Hematopoietic multipotent progenitor cell treated with erythropoietin and hydrocortisone succinate and interleukin-3 and kit ligand, for 15 days (in vitro differentiated cells): ENCODE measurements at regions not wholly inside any gene's neighbourhood (a gene's known extent, or its start where the extent isn't known, plus 50 kb on each side); places are given as distances from the start of the nearest gene placed in this dataset.

ENCODE experiments used
- DNase-seq: peaks from one replicate; pipeline ENCODE4 v3.0.0-alpha.2; 2015; ENCODE audit warnings: low spot score

DNA sequence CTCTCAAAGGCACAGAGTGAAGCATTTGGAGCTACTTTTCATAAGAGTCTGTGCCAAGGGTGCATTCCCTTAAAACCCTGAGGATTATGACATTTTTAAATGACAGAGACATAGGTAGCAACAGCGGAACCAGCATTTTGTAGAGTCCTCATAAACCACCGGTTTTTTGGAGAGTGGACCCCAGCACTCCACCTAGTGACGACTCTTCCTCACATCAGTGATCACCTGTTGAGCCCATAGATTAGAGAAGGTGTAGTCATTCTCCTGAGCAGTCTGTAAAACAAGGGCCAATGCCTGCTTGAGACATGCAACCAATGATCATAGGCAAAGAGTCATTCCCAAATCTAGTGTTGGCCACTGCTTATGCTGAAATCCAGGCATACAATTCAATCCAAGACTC, 399.1 kb downstream of the GXYLT1 start:
- DNase-seq: no peak

DNA sequence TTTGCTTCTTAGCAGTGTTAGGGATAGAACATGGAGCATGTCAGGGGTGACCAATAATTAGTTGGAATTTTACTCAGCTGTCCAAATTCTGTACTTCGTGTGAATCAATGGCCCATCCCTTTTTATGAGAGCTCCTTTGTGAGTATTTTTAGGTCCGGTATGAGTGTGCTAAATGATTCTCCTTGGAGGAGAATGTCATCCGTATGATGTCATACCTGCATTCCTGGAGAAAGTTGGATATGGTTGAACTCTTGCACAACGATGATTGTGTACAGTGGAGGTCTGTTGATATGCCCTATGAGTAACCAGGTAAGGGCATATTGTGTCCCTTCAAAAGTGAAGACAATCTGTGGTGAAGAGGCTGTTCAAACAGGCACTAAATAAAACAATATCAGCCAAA, 400.8 kb downstream of the GXYLT1 start:
- DNase-seq: no peak

DNA sequence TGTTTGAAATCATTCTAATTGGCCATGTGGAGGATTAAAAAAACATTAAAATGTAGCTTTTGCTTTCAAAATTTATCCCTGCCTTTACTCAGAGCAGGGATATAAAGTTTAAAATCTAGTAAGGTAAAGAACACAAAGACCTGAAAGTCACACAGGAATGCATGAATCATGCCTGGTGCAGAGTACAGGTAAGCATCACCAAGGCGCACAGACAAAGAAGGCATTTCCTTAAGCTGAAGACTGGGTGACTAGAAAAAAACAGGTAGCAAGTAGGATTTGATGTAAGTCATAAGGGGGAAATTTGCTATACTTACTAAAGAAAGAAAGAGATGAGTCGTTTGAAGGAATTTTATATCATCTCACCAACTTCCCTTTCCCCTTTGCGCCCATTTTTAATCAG, 405.6 kb downstream of the GXYLT1 start:
- no peak for DNase-seq

DNA sequence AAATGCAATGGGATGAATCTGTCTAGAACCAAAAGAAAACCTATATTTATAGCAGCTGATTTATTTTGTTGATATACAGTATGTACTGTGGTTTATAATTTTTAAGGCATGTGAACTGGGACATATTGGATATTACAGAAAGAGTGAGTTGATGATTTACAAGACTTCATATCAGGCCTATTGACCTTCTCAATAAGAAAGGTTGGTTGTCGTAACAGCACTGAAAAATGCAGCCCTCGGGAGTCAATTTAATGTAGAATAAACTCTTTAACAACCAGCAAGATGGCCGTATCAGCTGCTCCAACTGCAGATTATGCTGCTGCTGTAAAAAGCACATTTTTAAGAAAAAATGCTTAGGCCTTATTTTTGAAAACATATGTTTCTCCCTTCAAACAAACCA, 407.3 kb downstream of the GXYLT1 start:
- DNase-seq: no peak

DNA sequence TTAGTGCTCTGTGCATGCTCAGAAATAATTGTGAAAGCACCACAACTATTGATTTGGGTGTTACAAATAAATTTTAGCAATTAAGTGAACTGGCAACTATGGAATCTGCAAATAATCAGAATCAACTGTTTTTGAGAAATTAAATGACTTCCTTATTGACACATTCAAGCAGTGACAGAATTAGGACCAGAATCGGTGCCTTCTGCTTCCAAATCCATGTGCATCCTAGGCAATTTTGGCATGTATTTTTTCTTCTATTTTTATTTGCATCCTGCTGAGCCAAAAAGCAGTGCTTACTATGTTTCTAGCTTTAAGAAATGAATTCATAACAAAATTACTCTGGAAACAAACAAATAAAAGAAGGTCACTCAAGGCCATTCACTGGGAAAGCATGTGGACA, 408.2 kb downstream of the GXYLT1 start:
- no peak for DNase-seq

- DNase-seq: no peak
Measured at GRCh38 chr12:41731691-41732090, 413.0 kb downstream of the GXYLT1 start.

DNA sequence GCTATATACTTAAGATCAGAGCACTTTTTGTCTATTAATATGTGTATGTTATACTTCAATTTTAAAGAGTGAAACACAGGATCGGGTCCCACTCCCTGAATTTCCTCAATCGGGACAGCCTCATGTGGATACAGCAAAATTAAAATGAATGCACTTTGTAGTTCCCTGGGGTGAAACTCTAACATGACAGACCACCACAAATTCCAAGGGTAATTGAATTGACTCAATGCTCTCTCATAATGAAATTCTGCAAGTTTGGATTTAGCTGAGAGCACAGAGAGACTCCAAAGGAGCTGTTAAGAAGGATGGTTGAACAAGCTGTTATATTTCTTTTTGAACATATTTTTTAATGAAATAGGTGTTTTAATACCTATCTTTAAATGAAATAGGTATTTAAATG, 413.6 kb downstream of the GXYLT1 start:
- DNase-seq: no peak

- DNase-seq: no peak
Measured at GRCh38 chr12:41724216-41724615, 420.5 kb downstream of the GXYLT1 start.

DNA sequence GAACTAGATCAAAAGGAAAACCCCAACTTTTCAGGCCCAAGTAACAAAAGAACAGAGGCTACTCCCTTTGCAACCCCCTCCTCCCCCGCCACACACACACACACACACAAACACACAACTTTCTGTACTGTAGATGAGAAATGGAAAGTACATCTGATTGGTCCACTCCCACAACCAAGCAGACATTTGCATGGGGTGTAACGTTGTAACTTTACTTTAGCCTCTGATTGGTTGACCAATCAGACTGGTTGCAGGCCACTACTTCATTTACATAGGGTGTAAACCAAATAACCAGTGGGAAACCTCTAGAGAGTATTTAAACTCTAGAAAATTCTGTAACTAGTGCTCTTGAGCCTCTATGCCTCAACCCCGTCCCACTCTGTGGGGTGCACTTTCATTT, 425.5 kb downstream of the GXYLT1 start:
- DNase-seq: no peak

- DNase-seq: no peak
Measured at GRCh38 chr12:41715256-41715655, 429.4 kb downstream of the GXYLT1 start.

- DNase-seq: no peak
Measured at GRCh38 chr12:41709463-41710285, 435.0 kb downstream of the GXYLT1 start.

- no peak for DNase-seq
Measured at GRCh38 chr12:41709012-41709411, 435.7 kb downstream of the GXYLT1 start.

DNA sequence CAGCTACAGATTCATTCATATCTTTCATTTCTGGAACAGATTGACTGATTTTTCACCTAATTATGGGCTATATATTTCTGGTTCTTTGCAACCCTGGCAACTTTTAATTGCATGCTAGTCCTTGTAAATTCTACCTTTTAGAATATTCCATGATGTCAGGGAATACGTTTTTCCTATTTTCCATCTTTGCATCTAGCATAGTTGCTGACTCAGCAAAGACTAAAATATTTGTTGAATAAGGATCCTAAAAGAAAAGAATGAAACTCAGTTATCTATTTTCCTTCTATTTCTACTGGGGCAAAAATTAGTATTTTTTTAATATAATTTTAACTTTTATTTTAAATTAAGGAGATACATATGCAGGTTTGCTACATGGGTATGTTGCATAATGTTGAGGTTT, 438.3 kb downstream of the GXYLT1 start:
- DNase-seq: no peak

DNA sequence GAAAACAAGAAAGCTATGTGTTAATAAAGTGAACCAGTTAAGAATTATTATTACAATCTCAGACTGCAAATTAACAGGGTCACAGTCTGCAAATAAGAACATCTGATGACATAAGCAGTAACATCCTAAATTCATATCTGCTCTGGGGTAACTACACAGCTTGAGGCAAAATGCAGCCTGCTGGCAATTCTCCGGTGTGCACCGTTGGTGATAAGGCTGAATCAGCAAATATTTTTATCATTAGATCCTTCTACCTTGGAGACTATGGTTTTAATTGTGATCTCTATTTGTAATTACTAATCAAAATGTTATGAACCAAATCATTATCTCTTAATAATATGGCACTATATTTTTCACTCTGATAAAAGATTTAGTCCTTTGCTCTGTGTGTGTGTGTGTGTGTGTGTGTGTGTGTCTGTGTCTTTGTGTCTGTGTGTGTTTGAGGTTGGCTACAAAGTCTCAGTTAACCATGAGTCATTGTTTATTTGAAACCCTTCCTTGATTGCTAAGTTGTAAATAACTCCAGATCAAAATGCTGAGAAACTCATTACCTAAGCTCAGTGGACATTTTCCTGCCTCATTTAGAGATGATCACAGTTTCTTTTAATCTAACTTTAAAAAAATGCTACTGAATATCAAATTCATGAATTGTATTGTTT, 442.6 kb downstream of the GXYLT1 start:
- DNase-seq: no peak

GRCh38 chr12:41700940-41701339, 443.7 kb downstream of the GXYLT1 start:
- no peak for DNase-seq

GRCh38 chr12:41699658-41700057, 445.0 kb downstream of the GXYLT1 start:
- DNase-seq: no peak

- DNase-seq: no peak
Measured at GRCh38 chr12:41697161-41697560, 447.5 kb downstream of the GXYLT1 start.

DNA sequence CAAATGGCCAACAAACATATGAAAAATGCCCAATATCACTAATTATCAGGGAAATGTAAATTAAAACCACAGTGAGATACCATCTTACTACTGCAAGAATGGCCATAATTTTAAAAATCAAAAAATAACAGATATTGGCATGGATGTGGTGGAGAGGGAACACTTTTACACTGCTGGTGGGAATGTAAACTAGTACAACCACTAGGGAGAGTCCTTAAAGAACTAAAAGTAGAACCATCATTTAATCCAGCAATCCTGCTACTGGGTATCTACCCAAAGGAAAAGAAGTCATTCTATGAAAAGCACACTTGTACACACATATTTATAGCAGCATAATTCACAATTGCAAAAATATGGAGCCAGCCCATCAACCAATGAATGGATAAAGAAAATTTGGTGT, 459.7 kb downstream of the GXYLT1 start:
- no peak for DNase-seq

- no peak for DNase-seq
Measured at GRCh38 chr12:41683513-41684240, 461.0 kb downstream of the GXYLT1 start.

DNA sequence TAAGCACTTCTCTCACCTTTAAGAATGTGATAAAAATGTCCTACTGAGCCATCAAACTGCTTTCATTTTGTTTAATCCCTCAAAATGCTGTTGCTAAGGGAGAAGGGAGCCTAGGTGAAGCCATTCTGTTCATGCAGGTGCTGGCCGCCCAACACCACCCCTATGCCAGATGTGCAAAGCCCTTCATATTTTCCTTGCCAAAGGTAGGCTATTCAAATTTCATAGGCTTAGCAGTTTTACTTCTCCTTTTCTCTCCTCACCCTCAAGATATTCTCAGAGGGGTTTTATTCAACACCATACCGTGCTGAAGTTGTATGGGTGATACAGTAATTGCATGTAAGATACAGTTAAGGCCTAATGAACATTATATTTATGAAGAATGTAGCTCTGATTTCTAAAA, 461.7 kb downstream of the GXYLT1 start:
- DNase-seq: no peak

- no peak for DNase-seq
Measured at GRCh38 chr12:41681898-41682297, 462.8 kb downstream of the GXYLT1 start.

GRCh38 chr12:41680155-41680554, 464.5 kb downstream of the GXYLT1 start:
- no peak for DNase-seq

- DNase-seq: peak; percentile 17
Measured at GRCh38 chr12:41663598-41664265, 475.6 kb downstream of the PDZRN4 start.
